Gastrocnemius medialis (tissue), 4 donors: ENCODE measurements at regions not wholly inside any gene's neighbourhood (a gene's known extent, or its start where the extent isn't known, plus 50 kb on each side); places are given as distances from the start of the nearest gene placed in this dataset.
"Not testable (repeated sequence)": the region's sequence is repeated elsewhere in the genome, so short reads cannot be mapped to it uniquely, and the experiment has no call there.

Experiments used
- ATAC-seq, 2 donors: fragments of 150-250 bp; one replicate each; pipeline ENCODE4 v1.9.1; 2016
- DNase-seq, 2 donors: peaks; one replicate each; pipeline ENCODE4 v3.0.0-alpha.2; 2019
- H3K27ac ChIP-seq, 4 donors: fragments of 200-600 bp; sonication (generic); 1 replicate in 1 of 4; 2 replicates in 3 of 4; pipeline ENCODE4 v1.5.1; 2016 to 2018; ENCODE audit warnings: mild to moderate bottlenecking in 2 of 4, moderate library complexity in 1 of 4
- H3K27me3 ChIP-seq, 3 donors: fragments of 200-600 bp; sonication (generic) in 2 of 3; 1 replicate in 1 of 3; 2 replicates in 2 of 3; pipeline versions ENCODE4 v1.5.1 to v1.6.0; 2016 to 2019; ENCODE audit warnings: mild to moderate bottlenecking in 1 of 3, moderate library complexity in 1 of 3
- H3K36me3 ChIP-seq, 2 donors: fragments of 200-600 bp; sonication (generic) in 1 of 2; one replicate each; pipeline ENCODE4 v1.5.1; 2017 to 2018
- H3K4me1 ChIP-seq, 2 donors: fragments of 200-600 bp; sonication (generic) in 1 of 2; one replicate each; pipeline ENCODE4 v1.5.1; 2016 to 2017; ENCODE audit warnings: mild to moderate bottlenecking in 2 of 2
- H3K4me3 ChIP-seq, 4 donors: fragments of 200-600 bp; sonication (generic) in 3 of 4; 1 replicate in 1 of 4; 2 replicates in 3 of 4; pipeline ENCODE4 v1.5.1; 2016 to 2019; ENCODE audit warnings: mild to moderate bottlenecking in 2 of 4
- H3K9me3 ChIP-seq, 3 donors: fragments of 200-600 bp; sonication (generic) in 2 of 3; 1 replicate in 1 of 3; 2 replicates in 2 of 3; pipeline ENCODE4 v1.5.1; 2016 to 2019
- CTCF ChIP-seq, 5 experiments: fragments of 450-650 bp in 3 of 5; fragments of 200-600 bp in 2 of 5; sonication (generic) in 2 of 5; IDR thresholded peaks in 4 of 5; conservative IDR thresholded peaks in 1 of 5; 1 replicate in 4 of 5; 2 replicates in 1 of 5; pipeline ENCODE4 v1.5.1; 2016 to 2019; ENCODE audit warnings: antibody characterized with exemption in 5 of 5, mild to moderate bottlenecking in 3 of 5, moderate library complexity in 3 of 5
- POLR2A ChIP-seq, 2 donors: fragments of 450-650 bp; IDR thresholded peaks; one replicate each; pipeline ENCODE4 v1.6.1; 2017; ENCODE audit warnings: antibody characterized with exemption in 2 of 2, mild to moderate bottlenecking in 2 of 2, moderate library complexity in 2 of 2
- in situ Hi-C, 4 donors: fragments of 200-750 bp; cut with MboI; loops; one replicate each; pipeline versions ENCODE4 v1.15.0 to v1.8.0; 2017; ENCODE audit warnings: low sequenced_read_pairs in 4 of 4
- intact Hi-C: fragments of 100-400 bp; cut with DNase I; formaldehyde crosslinking; loops from one replicate; pipeline ENCODE4 v1.15.1; 2023; ENCODE audit warnings: low total_unique reads

- Histone ChIP-seq H3K9me3 (no peaks in the 10 kb centered on the region), H3K4me1 (no peaks in the 10 kb centered on the region), H3K27me3 (no peaks in the 10 kb centered on the region), H3K27ac (no peak overlapping the region), H3K4me3 (no peak overlapping the region), H3K36me3 (no peaks in the 10 kb centered on the region)
- ATAC-seq, result no peak
- intact Hi-C loops (no loop called here), in situ Hi-C loops (no loop called here)
- TF ChIP-seq POLR2A (IDR thresholded peaks at IDR 0.05) (no peak), CTCF (IDR thresholded peaks at IDR 0.05 in 4 of 5, conservative IDR thresholded peaks at IDR 0.05 in 1 of 5) (no peak)
- DNase-seq, result no peak
Observed at GRCh38 chr12:118543651-118544050, 167.3 kb downstream of the SUDS3 start.

GRCh38 chr12:118544569-118544968 lies 168.2 kb downstream of the SUDS3 start:
- Histone ChIP-seq H3K27ac (peak overlapping the region in 3 of 4 donors; percentile 14 to 49 (median 44)), H3K4me1 (no peaks in the 10 kb centered on the region), H3K36me3 (no peaks in the 10 kb centered on the region), H3K27me3 (no peaks in the 10 kb centered on the region), H3K9me3 (no peaks in the 10 kb centered on the region), H3K4me3 (no peak overlapping the region)
- DNase-seq (no peak), ATAC-seq (peak; percentile 75 to 79)
- in situ Hi-C loops, result no loop called here
- intact Hi-C loops, result no loop called here
- TF ChIP-seq POLR2A (IDR thresholded peaks at IDR 0.05) (no peak), CTCF (IDR thresholded peaks at IDR 0.05 in 4 of 5, conservative IDR thresholded peaks at IDR 0.05 in 1 of 5) (no peak)

DNA sequence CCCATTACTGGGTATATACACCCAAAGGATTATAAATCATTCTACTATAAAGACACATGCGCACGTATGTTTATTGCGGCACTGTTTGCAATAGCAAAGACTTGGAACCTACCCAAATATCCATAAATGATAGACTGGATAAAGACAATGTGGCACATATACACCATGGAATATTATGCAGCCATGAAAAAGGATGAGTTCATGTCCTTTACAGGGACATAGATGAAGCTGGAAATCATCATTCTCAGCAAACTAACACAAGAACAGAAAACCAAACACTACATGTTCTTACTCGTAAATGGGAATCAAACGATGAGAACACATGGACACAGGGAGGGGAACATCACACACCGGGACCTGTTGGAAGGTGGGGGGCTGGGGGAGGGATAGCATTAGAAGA lies 171.3 kb downstream of the SUDS3 start:
- H3K36me3 ChIP-seq, H3K9me3 ChIP-seq, H3K27me3 ChIP-seq, in situ Hi-C loops, H3K4me3 ChIP-seq, ATAC-seq, H3K4me1 ChIP-seq, H3K27ac ChIP-seq, DNase-seq, intact Hi-C loops: not testable (repeated sequence)

GRCh38 chr12:118548887-118549509 lies 172.6 kb downstream of the SUDS3 start:
- H3K36me3 ChIP-seq, result no peaks in the 10 kb centered on the region
- TF ChIP-seq CTCF (IDR thresholded peaks at IDR 0.05 in 4 of 5, conservative IDR thresholded peaks at IDR 0.05 in 1 of 5) (no peak), POLR2A (IDR thresholded peaks at IDR 0.05) (no peak)

DNA sequence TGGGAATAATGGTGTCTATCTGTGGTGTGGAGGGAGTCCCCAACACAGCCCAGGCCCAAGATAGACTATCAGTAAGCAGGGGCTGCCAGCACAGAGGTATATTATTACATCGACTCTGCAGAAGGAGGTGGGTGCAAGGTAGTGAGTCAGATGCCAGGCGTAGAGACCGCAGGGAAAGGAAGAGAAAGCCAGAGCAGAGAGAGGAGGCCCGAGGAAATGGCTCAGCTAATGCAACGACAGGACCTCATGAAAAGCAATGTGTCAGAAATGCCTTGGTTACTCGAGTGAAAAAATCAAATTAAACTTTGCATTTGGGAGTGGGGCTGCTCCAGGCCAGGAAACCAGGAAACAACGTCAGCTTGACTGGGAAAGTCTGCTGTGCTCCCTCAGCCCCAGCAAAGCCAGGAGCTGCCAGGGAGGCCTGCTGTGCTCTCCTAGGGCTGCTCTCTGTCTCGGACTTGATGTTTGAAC lies 173.2 kb downstream of the SUDS3 start:
- H3K4me1 ChIP-seq, result no peaks in the 10 kb centered on the region
- H3K4me3 ChIP-seq, result no peak overlapping the region
- DNase-seq (no peak), ATAC-seq (no peak)
- in situ Hi-C loops, result no loop called here
- no peak overlapping the region for H3K27ac ChIP-seq
- no peaks in the 10 kb centered on the region for H3K27me3 ChIP-seq
- no peaks in the 10 kb centered on the region for H3K36me3 ChIP-seq
- no peaks in the 10 kb centered on the region for H3K9me3 ChIP-seq
- TF ChIP-seq POLR2A (IDR thresholded peaks at IDR 0.05) (no peak), CTCF (IDR thresholded peaks at IDR 0.05 in 4 of 5, conservative IDR thresholded peaks at IDR 0.05 in 1 of 5) (no peak)
- intact Hi-C loops, result no loop called here

More at GRCh38 chr12:118548887-118549509, 172.6 kb downstream of the SUDS3 start:
- intact Hi-C loops, result no loop called here
- no peaks in the 10 kb centered on the region for H3K4me1 ChIP-seq
- in situ Hi-C loops, result no loop called here
- no peak overlapping the region for H3K4me3 ChIP-seq
- H3K27ac ChIP-seq, result no peak overlapping the region
- ATAC-seq, result no peak
- H3K27me3 ChIP-seq, result no peaks in the 10 kb centered on the region
- H3K9me3 ChIP-seq, result no peaks in the 10 kb centered on the region
- DNase-seq, result no peak
